ENCODE measurements at regions not wholly inside any gene's neighbourhood (a gene's known extent, or its start where the extent isn't known, plus 50 kb on each side); places are given as distances from the start of the nearest gene placed in this dataset.

DNA sequence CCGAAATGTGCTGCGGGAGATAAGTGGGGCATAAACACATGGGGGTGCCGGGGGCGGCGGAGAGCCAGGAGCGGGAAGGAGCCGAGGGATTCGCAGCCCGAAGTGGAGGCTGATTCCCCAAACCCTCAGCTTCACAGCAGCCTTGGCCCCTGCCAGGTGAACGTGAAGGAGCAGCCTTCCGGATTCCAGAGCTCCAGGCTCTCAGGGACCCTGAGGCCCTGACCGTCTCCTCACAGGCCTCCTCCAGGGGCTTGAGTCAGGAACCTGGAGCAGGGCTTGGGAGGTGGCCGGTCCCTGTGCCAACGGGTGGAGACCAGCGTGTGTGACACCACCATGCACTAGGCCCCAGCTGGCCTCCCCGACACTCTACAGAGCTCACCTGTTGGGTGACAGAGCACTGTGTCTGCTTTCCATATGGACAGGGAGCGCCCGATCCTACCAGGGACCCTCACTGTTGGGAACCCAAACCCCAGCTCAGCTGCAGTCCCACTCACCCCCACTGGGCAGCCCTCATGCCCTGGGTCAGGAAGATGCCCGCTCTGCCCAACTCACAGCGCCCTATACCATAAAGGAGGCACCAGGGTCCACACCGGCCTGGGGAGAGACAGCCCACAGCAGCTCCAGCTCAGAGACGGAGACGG lies 117.6 kb upstream of the OTOS start:
- TF ChIP-seq CTCF (IDR thresholded peaks at IDR 0.05) (no peak), POLR2A (IDR thresholded peaks at IDR 0.05) (no peak), POLR2AphosphoS5 (IDR thresholded peaks at IDR 0.05) (no peak), EP300 (IDR thresholded peaks at IDR 0.05) (no peak)

Data from suprapubic skin (tissue), 4 donors.